ENCODE measurements at regions not wholly inside any gene's neighbourhood (a gene's known extent, or its start where the extent isn't known, plus 50 kb on each side); places are given as distances from the start of the nearest gene placed in this dataset.

GRCh38 chr5:72688916-72689315, 127.5 kb upstream of the TNPO1 start:
- TF ChIP-seq CTCF (conservative IDR thresholded peaks at IDR 0.05; ENCODE audit: low read depth, low read length) = no peak
- TF ChIP-seq POLR2A (IDR thresholded peaks at IDR 0.05; ENCODE audit: low read depth, low read length) = no peak
- TF ChIP-seq FOS (IDR thresholded peaks at IDR 0.05; ENCODE audit: low read depth, low read length) = no peak
- no peak for TF ChIP-seq MAFK (IDR thresholded peaks at IDR 0.05; ENCODE audit: low read depth, low read length)
